GM19025 (cell line): ENCODE measurements at regions not wholly inside any gene's neighbourhood (a gene's known extent, or its start where the extent isn't known, plus 50 kb on each side); places are given as distances from the start of the nearest gene placed in this dataset.

Experiments used
- ATAC-seq: cut with Tn5 transposase; IDR thresholded peaks from one replicate; pipeline ENCODE4 v1.9.1; 2021; ENCODE audit warnings: mild to moderate bottlenecking, low read depth, moderate library complexity; ENCODE audit not compliant: unreplicated experiment

GRCh38 chr9:91062281-91062680 is 260.7 kb downstream of the SYK start:
- ATAC-seq: no peak

- ATAC-seq: no peak
Measured at GRCh38 chr9:91063471-91063870, 261.9 kb downstream of the SYK start.

DNA sequence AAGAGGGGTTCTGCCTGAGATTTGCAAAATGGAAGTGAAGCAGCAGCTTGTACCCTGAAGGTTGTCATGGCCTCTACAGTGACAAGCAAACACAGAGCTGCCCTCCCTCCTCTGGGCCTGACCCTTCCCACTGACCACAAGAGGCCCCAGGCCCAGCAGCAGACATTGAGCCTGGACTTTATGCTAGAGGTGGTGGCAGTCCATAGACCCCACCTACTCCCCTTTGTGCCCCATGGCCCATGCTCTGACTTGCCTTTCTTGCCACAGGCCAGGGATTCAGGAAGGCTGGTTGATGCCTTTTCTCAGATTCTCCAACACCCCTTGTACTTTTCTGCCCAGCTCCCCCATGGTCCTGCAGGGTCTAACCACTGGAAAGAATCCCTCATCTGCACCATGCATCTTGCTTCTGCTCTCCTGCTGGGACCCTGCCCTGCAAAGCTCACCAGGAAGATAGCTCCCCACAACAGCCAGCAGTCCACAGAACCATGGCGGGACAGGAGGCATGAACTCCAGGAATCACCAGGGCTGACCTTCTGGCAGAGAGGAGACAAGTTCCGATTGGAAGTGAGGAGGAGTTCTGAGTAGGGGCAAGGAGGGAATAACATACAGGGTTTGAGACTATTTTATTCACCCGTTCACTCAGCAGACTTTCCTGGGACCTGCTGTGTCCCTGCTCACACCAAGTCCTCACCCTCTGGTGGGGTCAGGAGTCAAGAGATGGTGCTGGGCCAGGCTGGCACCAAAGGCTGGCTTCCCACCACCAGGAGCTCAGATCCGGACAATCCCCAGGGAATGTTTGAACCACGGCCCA is 263.8 kb downstream of the SYK start:
- no peak for ATAC-seq

DNA sequence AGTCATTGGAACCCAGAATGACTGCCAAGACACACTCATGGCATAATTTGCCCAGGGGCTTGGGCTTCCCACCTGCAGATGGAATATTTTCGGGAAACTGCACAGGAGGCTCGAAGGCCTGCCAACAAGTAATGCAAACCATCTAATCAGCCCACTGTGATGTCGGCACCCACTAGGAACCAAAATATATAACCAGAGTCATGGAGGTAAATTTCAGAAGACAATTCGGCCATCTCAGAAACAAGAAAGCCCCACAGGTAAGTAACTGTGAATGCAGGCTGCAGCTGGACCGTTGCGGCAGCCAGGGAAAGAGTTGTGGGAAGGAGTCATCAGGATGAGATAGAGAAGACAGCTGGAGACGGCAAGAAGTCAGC is 264.4 kb downstream of the SYK start:
- no peak for ATAC-seq

DNA sequence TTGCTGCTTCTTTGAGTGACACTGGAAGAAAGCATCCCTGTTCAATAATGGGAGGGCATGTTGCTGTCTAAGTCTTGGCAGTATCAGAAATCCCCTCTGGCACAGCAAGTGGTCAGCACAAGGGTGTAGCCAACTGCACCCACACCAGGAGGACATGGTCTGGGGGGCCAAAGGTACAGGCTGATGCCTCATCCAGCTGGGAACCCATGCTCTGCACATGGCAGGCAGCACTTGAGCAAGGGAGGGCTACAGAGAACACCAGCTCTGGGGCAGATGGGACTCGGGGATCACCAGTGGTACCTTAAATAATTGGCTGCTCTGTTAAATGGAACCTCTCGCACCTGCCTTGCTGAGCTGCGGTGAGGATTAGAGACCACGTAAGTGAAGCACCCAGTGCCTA is 265.2 kb downstream of the SYK start:
- no peak for ATAC-seq

- no peak for ATAC-seq
Measured at GRCh38 chr9:91067306-91067860, 265.8 kb downstream of the SYK start.

GRCh38 chr9:91071184-91071990 is 269.8 kb downstream of the SYK start:
- no peak for ATAC-seq

- no peak for ATAC-seq
Measured at GRCh38 chr9:91073049-91073810, 271.6 kb downstream of the SYK start.

DNA sequence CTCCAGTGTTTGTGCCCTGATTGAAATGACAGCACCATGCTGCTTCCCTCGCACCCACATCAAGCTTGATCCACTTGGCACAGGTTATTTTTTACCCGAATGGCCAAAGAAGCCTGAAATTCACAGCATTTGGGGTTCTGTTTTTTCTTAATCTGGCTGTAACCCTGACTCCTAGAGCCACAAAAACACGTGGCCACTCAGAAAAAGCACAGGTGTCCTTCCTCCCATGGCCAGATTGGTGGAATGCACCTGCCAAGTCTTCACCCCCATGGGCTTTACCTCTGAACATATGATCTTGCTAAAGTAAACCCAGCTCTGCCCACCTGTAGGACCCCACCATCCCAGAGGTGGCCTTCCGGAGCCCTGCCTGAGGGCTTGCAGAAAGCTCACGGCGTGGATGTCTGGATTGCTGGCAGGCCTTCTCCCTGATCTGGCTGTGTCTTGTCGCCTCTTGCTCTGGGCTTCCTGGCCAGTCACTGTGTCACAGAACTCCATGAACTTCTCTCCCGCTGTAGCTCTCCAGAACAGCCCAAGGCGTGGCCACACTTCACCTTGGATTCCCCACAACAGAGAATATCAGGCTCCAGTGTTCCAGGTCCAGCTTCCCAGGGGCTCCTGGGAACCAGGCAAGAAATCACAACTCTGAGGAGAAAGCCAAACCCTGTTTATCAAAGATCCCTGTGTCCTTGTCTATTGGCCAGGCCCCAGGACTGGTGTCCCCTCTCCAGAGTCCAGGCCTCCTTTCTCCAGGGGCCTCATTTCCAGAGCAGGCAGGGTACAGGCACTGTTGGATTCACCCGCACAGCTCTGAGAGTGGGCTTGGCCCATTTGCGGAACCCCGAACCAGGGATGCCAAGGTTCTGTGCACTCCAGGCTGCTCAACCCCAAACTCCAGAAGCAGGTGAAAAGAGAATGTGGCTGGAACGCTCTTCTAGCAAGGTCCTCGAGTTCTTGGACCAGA is 272.5 kb downstream of the SYK start:
- ATAC-seq: no peak

- no peak for ATAC-seq
Measured at GRCh38 chr9:91074866-91075265, 273.2 kb downstream of the SYK start.

DNA sequence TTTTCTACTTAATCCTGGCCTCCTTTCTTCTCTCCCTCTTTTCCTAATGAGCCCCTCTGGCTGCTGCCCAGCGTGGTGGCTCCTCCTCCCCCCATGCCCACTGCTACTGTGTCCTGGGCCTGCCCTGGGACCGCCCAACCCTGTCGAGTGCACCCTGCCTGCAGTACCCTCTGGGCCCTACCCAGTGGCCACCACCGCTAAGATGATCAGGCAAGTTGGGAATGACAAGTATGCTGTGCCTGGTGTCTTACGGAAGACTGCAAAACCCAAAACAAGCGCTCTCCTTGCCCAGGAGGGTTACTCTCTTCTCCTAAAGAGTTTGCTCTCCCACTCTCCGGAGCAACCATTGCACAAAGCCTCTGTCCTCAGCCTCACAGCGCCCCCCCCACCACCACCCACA is 273.7 kb downstream of the SYK start:
- ATAC-seq: no peak

DNA sequence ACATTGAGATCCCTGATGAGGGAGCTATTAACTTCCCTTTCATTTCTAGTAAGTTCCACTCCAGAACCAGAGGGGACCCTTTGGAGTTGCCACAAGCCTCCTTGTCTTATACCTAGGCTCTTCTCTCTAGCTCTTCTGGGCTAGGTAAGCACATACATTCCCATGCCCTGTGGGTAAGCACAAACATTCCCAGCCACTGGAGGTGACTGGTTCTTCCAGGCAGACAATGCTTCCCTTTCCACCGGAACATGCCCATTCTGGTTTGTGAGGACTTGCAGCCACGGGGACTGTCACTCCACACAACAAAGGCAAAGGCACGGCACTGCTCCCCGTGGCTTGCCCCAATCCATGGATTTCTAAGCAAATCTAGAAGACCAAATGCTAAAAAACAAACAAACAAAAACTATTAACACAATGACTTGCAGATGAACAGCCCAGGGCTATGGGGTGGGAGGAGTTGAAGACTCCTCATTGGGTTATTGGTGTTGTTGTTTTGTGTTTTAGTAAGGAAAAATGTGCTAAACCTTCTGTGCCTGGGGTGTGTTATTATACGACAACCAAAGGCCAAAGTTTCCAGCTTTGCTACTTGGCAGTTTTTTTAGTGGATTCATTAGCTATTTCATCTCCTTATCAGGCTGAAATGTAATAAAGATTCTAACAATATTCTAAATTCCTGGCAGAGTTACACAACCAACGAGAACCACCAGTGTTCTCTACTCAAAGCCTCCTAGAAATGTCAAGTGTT is 276.2 kb downstream of the SYK start:
- no peak for ATAC-seq

DNA sequence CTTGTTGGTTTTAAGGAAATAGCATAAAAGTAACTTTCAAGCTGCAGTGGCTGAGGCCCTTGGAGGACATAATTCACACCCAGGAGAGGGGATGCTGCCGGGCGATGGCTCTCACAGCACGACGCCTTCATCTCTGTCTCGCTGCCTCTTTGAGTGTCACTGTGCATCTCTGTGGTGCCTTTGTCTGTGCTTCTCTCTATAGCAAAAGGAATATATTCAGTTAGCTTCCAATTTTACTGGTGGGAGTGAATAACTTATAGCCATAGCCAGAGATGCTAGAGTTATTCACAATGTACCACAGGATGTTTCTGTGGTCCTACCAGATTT is 276.7 kb downstream of the SYK start:
- ATAC-seq: no peak

DNA sequence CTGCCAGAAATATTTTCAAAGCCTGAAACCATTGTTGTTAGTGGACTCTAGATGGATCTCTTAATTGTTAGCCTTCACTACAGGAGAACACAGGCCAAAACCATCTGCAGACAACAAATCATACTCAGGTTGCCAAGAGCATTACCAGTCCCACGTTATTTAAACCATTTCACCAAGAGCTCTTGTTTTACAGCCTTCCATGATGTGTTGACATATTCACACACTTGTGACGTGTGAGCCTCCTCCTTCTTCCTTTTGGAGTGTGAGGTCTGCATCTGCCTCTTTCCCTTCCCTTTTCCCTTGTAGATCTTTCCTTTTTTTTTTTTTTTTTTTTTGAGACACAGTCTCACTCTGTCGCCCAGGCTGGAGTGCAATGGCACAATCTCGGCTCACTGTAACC is 279.0 kb downstream of the AUH start:
- no peak for ATAC-seq

DNA sequence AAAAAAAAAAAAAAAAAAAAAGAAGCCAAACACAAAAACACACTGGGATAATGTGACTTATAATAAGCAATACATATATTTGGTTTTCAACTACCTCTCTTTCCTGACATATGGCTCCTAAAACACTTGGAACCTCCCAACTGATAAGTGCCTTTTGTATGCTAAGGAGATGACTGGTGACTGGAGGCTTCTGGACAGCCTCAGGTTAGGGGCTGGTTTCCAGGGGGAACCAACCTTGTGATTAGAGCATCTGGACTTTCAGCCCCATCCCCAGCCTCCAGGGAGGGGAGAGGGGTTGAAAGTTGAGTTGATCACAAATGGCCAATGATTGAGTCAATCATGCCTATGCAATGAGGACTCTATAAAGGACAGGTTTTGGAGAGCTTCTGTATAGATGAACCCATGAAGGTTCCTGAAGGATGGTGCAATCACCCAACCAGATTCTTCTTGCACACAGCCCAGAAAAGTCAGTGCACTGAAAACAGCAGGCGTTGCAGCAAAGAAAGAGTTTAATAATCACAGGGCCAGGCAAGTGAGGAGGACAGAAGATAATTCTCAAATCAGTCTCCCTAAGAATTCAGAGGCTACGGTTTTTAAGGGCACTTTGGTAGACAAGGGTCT is 276.7 kb downstream of the AUH start:
- ATAC-seq: no peak

DNA sequence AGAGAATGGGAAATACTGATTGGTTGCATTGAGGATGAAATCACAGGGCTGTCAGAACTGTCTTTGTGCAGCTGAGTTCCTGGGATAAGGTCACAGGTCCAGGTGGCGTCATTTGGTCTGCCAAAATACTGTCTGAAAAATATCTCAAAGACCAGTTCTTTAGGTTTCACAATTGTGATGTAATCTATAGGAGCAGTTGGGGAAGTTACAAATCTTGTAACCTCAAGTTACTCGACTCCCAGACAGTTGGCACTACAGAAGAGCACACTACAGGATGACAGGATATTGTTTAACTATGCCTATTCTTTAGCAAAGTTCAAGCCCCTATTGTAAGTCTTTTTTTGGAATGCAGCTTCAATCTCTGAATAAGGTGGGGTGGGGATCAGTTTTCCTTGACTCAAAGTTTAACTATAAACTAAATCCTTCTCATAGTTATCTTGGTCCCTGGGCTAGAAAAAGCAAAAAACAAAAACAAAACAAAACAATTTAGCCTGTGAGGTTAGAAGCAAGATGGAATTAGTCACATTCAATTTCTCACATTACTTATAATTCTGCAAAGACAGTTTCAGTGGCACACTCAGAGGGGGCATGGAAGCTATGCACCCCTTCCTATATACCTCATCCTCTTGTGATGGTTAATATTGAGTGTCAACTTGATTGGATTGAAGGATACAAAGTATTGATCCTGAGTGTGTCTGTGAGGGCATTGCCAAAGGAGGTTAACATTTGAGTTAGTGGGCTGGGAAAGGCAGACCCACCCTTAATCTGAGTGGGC is 276.0 kb downstream of the AUH start:
- no peak for ATAC-seq

DNA sequence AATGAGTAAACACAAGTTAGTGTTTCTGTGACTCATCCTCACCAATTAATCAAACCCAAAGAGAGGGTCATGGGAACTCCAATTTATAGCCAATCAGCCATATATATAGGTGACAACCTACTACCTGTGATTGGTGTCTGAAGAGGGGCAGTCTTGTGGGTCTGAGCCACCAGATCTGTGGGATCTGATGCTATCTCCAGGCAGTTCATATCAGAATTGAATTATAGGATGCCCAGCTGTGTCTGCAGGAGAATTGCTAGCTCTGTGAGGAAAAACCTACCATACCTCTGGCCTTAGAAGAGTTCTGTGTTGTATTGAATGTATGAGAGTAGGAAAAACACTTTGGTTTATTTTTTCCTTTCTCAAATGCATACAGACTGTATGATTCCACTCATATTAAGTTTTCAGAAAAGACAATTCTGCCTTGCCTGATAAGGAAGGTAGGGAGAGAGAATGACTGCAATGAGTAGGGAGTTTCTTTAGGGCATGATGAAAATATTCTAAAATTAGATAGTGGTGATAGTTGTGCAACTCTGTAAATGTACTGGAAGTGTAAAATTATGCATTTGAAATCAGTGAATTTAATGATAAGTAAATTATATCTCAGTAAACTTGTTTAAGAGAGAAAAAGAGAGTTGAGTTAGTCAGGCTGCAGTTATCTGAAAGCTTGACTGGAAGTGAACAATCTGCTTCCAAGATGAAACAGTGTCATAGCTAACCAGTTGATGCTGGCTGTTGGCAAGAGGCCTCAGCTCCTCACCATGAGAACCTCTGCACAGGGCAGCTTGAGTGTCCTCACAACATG is 274.9 kb downstream of the AUH start:
- ATAC-seq: no peak

GRCh38 chr9:91087462-91087759 is 274.3 kb downstream of the AUH start:
- ATAC-seq: no peak
